GM12892 (cell line): ENCODE measurements at regions not wholly inside any gene's neighbourhood (a gene's known extent, or its start where the extent isn't known, plus 50 kb on each side); places are given as distances from the start of the nearest gene placed in this dataset.

Source experiments
- DNase-seq: peaks from one replicate; pipeline ENCODE4 v3.0.0; 2011; ENCODE audit not compliant: insufficient read length
- FAIRE-seq: peaks from 2 replicates; lab custom pipeline; 2011; peaks lifted over from hg19 to GRCh38; lab: Jason Lieb, UNC
- POLR2A ChIP-seq: IDR thresholded peaks from 2 replicates; pipeline ENCODE4 v1.6.1; 2011; ENCODE audit warnings: low read depth, low read length, control low read depth
- POLR2AphosphoS5 ChIP-seq: IDR thresholded peaks from 2 replicates; pipeline ENCODE4 v1.6.1; 2011; ENCODE audit warnings: low read depth, low read length, control low read depth
- TAF1 ChIP-seq: IDR thresholded peaks from 2 replicates; pipeline ENCODE4 v1.6.1; 2011; ENCODE audit warnings: low read depth, mild to moderate bottlenecking, control low read depth, low read length, borderline replicate concordance

GRCh38 chr10:63077800-63078199, 55.3 kb upstream of the NRBF2 start:
- no peak for TF ChIP-seq TAF1
- TF ChIP-seq POLR2A = no peak
- TF ChIP-seq POLR2AphosphoS5 = no peak
- DNase-seq (no peak), FAIRE-seq (no peak)

- TF ChIP-seq TAF1 = no peak
- no peak for TF ChIP-seq POLR2A
- no peak for TF ChIP-seq POLR2AphosphoS5
- no peak for FAIRE-seq
These were observed 60.2 kb upstream of the NRBF2 start for GRCh38 chr10:63072951-63073350.

GRCh38 chr10:63071145-63071544, 62.0 kb upstream of the NRBF2 start:
- DNase-seq (no peak), FAIRE-seq (no peak)
- no peak for TF ChIP-seq POLR2AphosphoS5
- no peak for TF ChIP-seq TAF1
- no peak for TF ChIP-seq POLR2A

More at GRCh38 chr10:63072951-63073350, 60.2 kb upstream of the NRBF2 start:
- DNase-seq = no peak

GRCh38 chr10:63069318-63069717, 63.8 kb upstream of the NRBF2 start:
- TF ChIP-seq POLR2A (no peak), POLR2AphosphoS5 (no peak), TAF1 (no peak)
- no peak for FAIRE-seq
- no peak for DNase-seq

GRCh38 chr10:63068246-63068645, 64.9 kb upstream of the NRBF2 start:
- no peak for DNase-seq
- no peak for TF ChIP-seq POLR2A
- TF ChIP-seq POLR2AphosphoS5 = no peak
- TF ChIP-seq TAF1 = no peak
- no peak for FAIRE-seq

GRCh38 chr10:63066606-63067005, 66.5 kb upstream of the NRBF2 start:
- FAIRE-seq (no peak), DNase-seq (no peak)
- no peak for TF ChIP-seq POLR2AphosphoS5
- TF ChIP-seq TAF1 = no peak
- no peak for TF ChIP-seq POLR2A

- no peak for FAIRE-seq
- no peak for DNase-seq
- TF ChIP-seq TAF1 (no peak), POLR2AphosphoS5 (no peak), POLR2A (no peak)
These were observed 68.4 kb upstream of the NRBF2 start for GRCh38 chr10:63064706-63065105.

- no peak for FAIRE-seq
- no peak for DNase-seq
- TF ChIP-seq POLR2AphosphoS5 (no peak), POLR2A (no peak), TAF1 (no peak)
These were observed 74.9 kb upstream of the NRBF2 start for GRCh38 chr10:63058236-63058635.

GRCh38 chr10:63057509-63057908, 75.6 kb upstream of the NRBF2 start:
- FAIRE-seq (no peak), DNase-seq (no peak)
- no peak for TF ChIP-seq POLR2AphosphoS5
- no peak for TF ChIP-seq TAF1
- no peak for TF ChIP-seq POLR2A

GRCh38 chr10:63055705-63056104, 77.4 kb upstream of the NRBF2 start:
- FAIRE-seq (no peak), DNase-seq (no peak)
- TF ChIP-seq POLR2AphosphoS5 (no peak), POLR2A (no peak), TAF1 (no peak)

GRCh38 chr10:63054889-63055611, 78.1 kb upstream of the NRBF2 start:
- FAIRE-seq (no peak), DNase-seq (no peak)
- TF ChIP-seq POLR2A = no peak
- no peak for TF ChIP-seq POLR2AphosphoS5
- TF ChIP-seq TAF1 = no peak

- DNase-seq = no peak
- TF ChIP-seq TAF1 (no peak), POLR2A (no peak), POLR2AphosphoS5 (no peak)
- FAIRE-seq = no peak
These were observed 81.0 kb upstream of the NRBF2 start for GRCh38 chr10:63052083-63052482.
